ENCODE measurements at regions not wholly inside any gene's neighbourhood (a gene's known extent, or its start where the extent isn't known, plus 50 kb on each side); places are given as distances from the start of the nearest gene placed in this dataset.

DNA sequence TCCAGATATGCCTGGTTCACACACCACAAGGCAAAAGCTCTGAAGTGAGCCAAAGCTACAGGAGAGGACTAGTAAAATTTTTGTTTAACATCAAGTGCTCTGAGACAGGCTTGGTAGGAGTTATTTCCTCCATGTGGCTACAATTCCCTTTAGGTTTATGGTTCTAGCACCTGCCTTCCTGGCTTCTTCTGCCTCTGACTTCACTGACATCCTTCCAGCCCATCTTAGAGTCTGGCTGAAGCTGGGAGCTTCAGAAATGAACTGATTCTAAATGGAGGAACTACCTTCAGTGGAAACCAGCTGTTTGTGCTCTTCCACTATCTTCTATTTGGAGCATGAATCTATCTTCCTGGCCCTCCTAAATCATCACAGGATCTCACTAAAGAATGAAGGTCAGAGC lies 215.3 kb upstream of the FBXL7 start:
- TF ChIP-seq CTCF (conservative IDR thresholded peaks at IDR 0.05; ENCODE audit: low read depth, low read length) (no peak), EZH2 (IDR thresholded peaks at IDR 0.05; ENCODE audit: borderline replicate concordance, low read depth, low read length, poor library complexity, severe bottlenecking) (no peak)
